ENCODE measurements at regions not wholly inside any gene's neighbourhood (a gene's known extent, or its start where the extent isn't known, plus 50 kb on each side); places are given as distances from the start of the nearest gene placed in this dataset.

DNA sequence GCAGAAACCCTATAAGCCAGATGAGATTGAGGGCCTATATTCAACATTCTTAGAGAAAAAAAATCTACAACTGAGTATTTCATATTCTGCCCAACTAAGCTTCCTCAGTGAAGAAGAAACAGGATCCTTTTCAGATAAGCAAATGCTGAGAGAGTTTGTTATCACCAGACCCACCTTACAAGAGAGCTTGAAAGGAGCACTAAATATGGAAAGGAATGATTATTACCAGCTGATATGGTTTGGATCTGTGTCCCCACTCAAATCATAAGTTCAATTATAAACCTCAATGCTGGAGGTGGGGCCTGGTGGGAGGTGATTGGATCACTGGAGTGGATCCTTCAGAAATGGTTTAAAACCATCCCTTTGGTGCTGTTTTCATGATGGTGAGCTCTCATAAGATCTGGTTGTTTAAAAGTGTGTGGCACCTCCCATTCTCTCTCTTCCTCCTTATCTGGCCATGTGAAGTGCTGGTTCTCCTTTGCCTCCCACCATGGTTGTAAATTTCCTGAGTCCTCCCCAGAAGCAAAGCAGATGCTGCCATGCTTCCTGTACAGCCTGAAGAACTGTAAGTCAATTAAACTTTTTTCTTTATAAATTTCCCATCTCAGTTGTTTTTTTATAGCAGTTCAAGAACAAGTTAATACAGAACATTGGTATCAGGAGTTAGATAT lies 144.2 kb downstream of the MSN start:
- no peaks in the 10 kb centered on the region for H3K36me3 ChIP-seq (ENCODE audit: control insufficient read depth in 2 of 2, insufficient read depth in 2 of 2, low read length in 1 of 2)
- H3K27me3 ChIP-seq (ENCODE audit: control insufficient read depth in 1 of 2, insufficient read depth in 2 of 2, low read length in 2 of 2): peaks cover 0 to 4% of the 10 kb centered on the region in 2 donors
- no peak overlapping the region for H3K4me3 ChIP-seq (ENCODE audit: low read depth in 1 of 2, low read length in 2 of 2)
- H3K9me3 ChIP-seq (ENCODE audit: control insufficient read depth in 2 of 2, insufficient read depth in 1 of 2, low read depth in 1 of 2, low read length in 1 of 2): peaks cover 0 to 5% of the 10 kb centered on the region in 2 donors
- H3K27ac ChIP-seq (ENCODE audit: low read depth in 2 of 2, low read length in 1 of 2): no peak overlapping the region
- no peaks in the 10 kb centered on the region for H3K4me1 ChIP-seq (ENCODE audit: control insufficient read depth in 2 of 2, insufficient read depth in 2 of 2, low read length in 1 of 2)

Measured in esophagus (tissue), 2 donors.